IMR-90 (cell line): ENCODE measurements at regions not wholly inside any gene's neighbourhood (a gene's known extent, or its start where the extent isn't known, plus 50 kb on each side); places are given as distances from the start of the nearest gene placed in this dataset.

ENCODE experiments used
- ATAC-seq: fragments of 200-7000 bp; cut with Tn5 transposase; 2 replicates; pipeline ENCODE4 v1.9.1; 2020; ENCODE audit warnings: low read depth, mild to moderate bottlenecking, moderate library complexity
- BruUV-seq: library from RNA; stranded (reverse); fragments of 400-500 nt; replicated peaks from 2 replicates; lab custom pipeline; 2021; lab: Mats Ljungman, UMichigan
- CTCF ChIA-PET: fragments of 300-600 bp; formaldehyde crosslinking; extraction: SDS; loops from one replicate; lab custom pipeline; 2021; ENCODE audit warnings: antibody characterized with exemption; lab: Yijun Ruan, JAX
- POLR2A ChIA-PET: fragments of 300-600 bp; sonication (Branson Sonifier 250); formaldehyde crosslinking; loops from one replicate; lab custom pipeline; 2022; ENCODE audit warnings: antibody characterized with exemption; ENCODE audit not compliant: unreplicated experiment; lab: Charles Lee
- DNase-seq: peaks from one replicate; pipeline ENCODE4 v3.0.0; 2013
- H2AFZ ChIP-seq: replicated peaks from 2 replicates; pipeline ENCODE3; 2013; ENCODE audit warnings: low read length, mild to moderate bottlenecking; ENCODE audit not compliant: poor library complexity
- H2AK5ac ChIP-seq: 2 replicates; pipeline ENCODE4 v1.6.1; 2013; ENCODE audit warnings: low read depth, low read length, inconsistent platforms
- H2AK9ac ChIP-seq: replicated peaks from 2 replicates; pipeline ENCODE3; 2013; ENCODE audit warnings: mild to moderate bottlenecking, low read depth, low read length, moderate library complexity; ENCODE audit not compliant: poor library complexity
- H2BK120ac ChIP-seq: 2 replicates; pipeline ENCODE4 v1.6.1; 2013; ENCODE audit warnings: low read depth, low read length, inconsistent platforms
- H2BK15ac ChIP-seq: 3 replicates; pipeline ENCODE4 v1.6.1; 2013; ENCODE audit warnings: low read depth, low read length, inconsistent platforms
- H2BK20ac ChIP-seq: 2 replicates; pipeline ENCODE4 v1.6.1; 2013; ENCODE audit warnings: low read depth, mild to moderate bottlenecking, inconsistent platforms, low read length, moderate library complexity
- H2BK5ac ChIP-seq: 2 replicates; pipeline ENCODE4 v1.6.1; 2013; ENCODE audit warnings: mild to moderate bottlenecking, low read depth, low read length, inconsistent platforms; ENCODE audit not compliant: poor library complexity, severe bottlenecking
- H3K14ac ChIP-seq: replicated peaks from 2 replicates; pipeline ENCODE4 v1.6.1; 2013; ENCODE audit warnings: low read depth, low read length, inconsistent platforms
- H3K18ac ChIP-seq: 2 replicates; pipeline ENCODE4 v1.6.1; 2013; ENCODE audit warnings: low read depth, low read length, control low read depth
- H3K23ac ChIP-seq: 2 replicates; pipeline ENCODE4 v1.6.1; 2013; ENCODE audit warnings: low read depth, low read length, inconsistent platforms
- H3K27ac ChIP-seq: 2 replicates; pipeline ENCODE4 v1.5.1; 2013; ENCODE audit warnings: mild to moderate bottlenecking, control low read depth, low read length; ENCODE audit not compliant: insufficient read depth
- H3K27me3 ChIP-seq: 2 replicates; pipeline ENCODE4 v1.6.1; 2013; ENCODE audit warnings: low read length; ENCODE audit not compliant: control insufficient read depth, insufficient read depth
- H3K36me3 ChIP-seq: 2 replicates; pipeline ENCODE4 v1.6.1; 2013; ENCODE audit warnings: low read length, mixed read lengths; ENCODE audit not compliant: control insufficient read depth, insufficient read depth
- H3K4ac ChIP-seq: 2 replicates; pipeline ENCODE4 v1.6.1; 2013; ENCODE audit warnings: low read depth, low read length, inconsistent platforms
- H3K4me1 ChIP-seq: 2 replicates; pipeline ENCODE4 v1.6.1; 2013; ENCODE audit warnings: low read length, mixed read lengths; ENCODE audit not compliant: control insufficient read depth, insufficient read depth
- H3K4me2 ChIP-seq: 2 replicates; pipeline ENCODE4 v1.6.1; 2013; ENCODE audit warnings: low read depth, mild to moderate bottlenecking, control low read depth, low read length, moderate library complexity
- H3K4me3 ChIP-seq: 2 replicates; pipeline ENCODE4 v1.5.1; 2013; ENCODE audit warnings: low read depth, mild to moderate bottlenecking, control low read depth, low read length, moderate library complexity; ENCODE audit not compliant: insufficient read depth
- H3K56ac ChIP-seq: 2 replicates; pipeline ENCODE4 v1.6.1; 2013; ENCODE audit warnings: low read length, inconsistent platforms; ENCODE audit not compliant: insufficient read depth; ENCODE audit errors: extremely low read depth
- H3K79me1 ChIP-seq, 2 experiments: 2 replicates each; pipeline ENCODE4 v1.6.1; 2013; ENCODE audit warnings: low read length in 2 of 2, inconsistent platforms in 1 of 2, low read depth in 1 of 2
- H3K9ac ChIP-seq: 2 replicates; pipeline ENCODE4 v1.6.1; 2013; ENCODE audit warnings: low read depth, low read length, control low read depth
- H3K9me1 ChIP-seq: 2 replicates; pipeline ENCODE4 v1.6.1; 2013; ENCODE audit warnings: low read length, inconsistent platforms; ENCODE audit not compliant: insufficient read depth
- H3K9me3 ChIP-seq: 2 replicates; pipeline ENCODE4 v1.6.1; 2013; ENCODE audit warnings: low read length; ENCODE audit not compliant: control insufficient read depth, insufficient read depth
- H4K20me1 ChIP-seq: 2 replicates; pipeline ENCODE4 v1.6.1; 2013; ENCODE audit warnings: low read length, inconsistent platforms; ENCODE audit not compliant: insufficient read depth
- H4K5ac ChIP-seq: 2 replicates; pipeline ENCODE4 v1.6.1; 2013; ENCODE audit warnings: mild to moderate bottlenecking, low read depth, low read length, control low read depth
- H4K8ac ChIP-seq, 2 experiments: 2 replicates each; pipeline ENCODE4 v1.6.1; 2013; ENCODE audit warnings: low read depth in 2 of 2, low read length in 2 of 2, control low read depth in 1 of 2, inconsistent platforms in 1 of 2
- H4K91ac ChIP-seq: 2 replicates; pipeline ENCODE4 v1.6.1; 2013; ENCODE audit warnings: low read depth, low read length, inconsistent platforms; ENCODE audit not compliant: insufficient read depth
- BHLHE40 ChIP-seq: fragments of 150-350 bp; IDR thresholded peaks from 2 replicates; pipeline ENCODE4 v1.6.1; 2016; ENCODE audit warnings: mild to moderate bottlenecking, low read depth, low read length
- MAFK ChIP-seq: IDR thresholded peaks from 2 replicates; pipeline ENCODE4 v1.6.1; 2012; ENCODE audit warnings: low read depth, low read length, improper control_type of control experiment
- MAZ ChIP-seq: IDR thresholded peaks from 2 replicates; pipeline ENCODE4 v1.6.1; 2012; ENCODE audit warnings: low read depth, mild to moderate bottlenecking, low read length, improper control_type of control experiment, moderate library complexity, borderline replicate concordance
- NFE2L2 ChIP-seq: fragments of 150-350 bp; IDR thresholded peaks from 2 replicates; pipeline ENCODE4 v1.6.1; 2016; ENCODE audit warnings: low read depth, mild to moderate bottlenecking, low read length
- RCOR1 ChIP-seq: IDR thresholded peaks from 2 replicates; pipeline ENCODE4 v1.6.1; 2012; ENCODE audit warnings: mild to moderate bottlenecking, low read length, improper control_type of control experiment; ENCODE audit not compliant: insufficient replicate concordance
- dilution Hi-C: fragments of 300-500 bp; cut with HindIII; formaldehyde crosslinking; loops from one replicate; pipeline ENCODE4 v1.14.3; 2018; ENCODE audit warnings: low sequenced_read_pairs; ENCODE audit not compliant: unreplicated experiment
- in situ Hi-C: fragments of 300-500 bp; cut with MboI; formaldehyde crosslinking; loops from 3 replicates; pipeline ENCODE4 v1.14.3; 2019; ENCODE audit warnings: low sequenced_read_pairs, inconsistent platforms, mixed read lengths
- intact Hi-C: fragments of 100-400 bp; cut with micrococcal nuclease; formaldehyde crosslinking; loops from 2 replicates; pipeline ENCODE4 v1.10.0; 2022
- TF ChIP-seq, protein P1 (sequence below): fragments of 150-350 bp; IDR thresholded peaks from 2 replicates; pipeline ENCODE4 v1.6.1; 2016; ENCODE audit warnings: low read depth, mild to moderate bottlenecking, low read length, moderate library complexity, borderline replicate concordance
- TF ChIP-seq, protein P2 (sequence below): fragments of 150-350 bp; IDR thresholded peaks from 2 replicates; pipeline ENCODE4 v1.6.1; 2017; ENCODE audit warnings: mild to moderate bottlenecking, antibody characterized with exemption, low read length, low read depth

DNA sequence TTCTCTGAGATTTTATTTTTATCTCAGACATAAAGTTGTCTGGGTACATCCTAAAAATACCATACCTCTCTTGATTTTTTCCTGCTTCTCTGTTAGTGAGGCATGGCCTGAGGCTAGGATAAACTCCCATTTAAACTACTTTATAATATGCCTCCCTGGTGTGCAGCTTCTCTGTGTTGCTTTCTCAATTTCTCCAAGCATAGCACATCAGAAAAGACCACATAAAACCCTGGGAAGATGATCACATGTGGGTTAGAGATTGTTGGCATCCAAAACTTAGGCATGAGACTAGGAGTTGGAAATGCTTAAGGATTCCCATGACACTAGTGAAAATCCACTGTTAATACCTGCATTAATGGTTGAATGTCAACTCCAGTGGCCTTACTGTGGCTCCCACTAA is 254.6 kb downstream of the RND3 start:
- Histone ChIP-seq H2AFZ (peak overlapping the region; percentile 34), H2AK9ac (no peak overlapping the region), H3K36me3 (no peaks in the 10 kb centered on the region), H2AK5ac (peak overlapping the region; percentile 31), H3K14ac (peak overlapping the region; percentile 35; the same call in 1 of the 2 replicates), H4K5ac (no peak overlapping the region), H2BK5ac (no peak overlapping the region), H3K4me2 (no peak overlapping the region), H3K9ac (no peak overlapping the region), H3K23ac (no peak overlapping the region), H2BK120ac (no peak overlapping the region; the same call in 1 of the 2 replicates), H3K9me1 (no peaks in the 10 kb centered on the region; the same call in 1 of the 2 replicates), H3K79me1 (no peaks in the 10 kb centered on the region), H2BK15ac (peak overlapping the region; percentile 83), H3K18ac (peak overlapping the region; percentile 50; the same call in 1 of the 2 replicates), H4K20me1 (no peaks in the 10 kb centered on the region), H3K56ac (no peak overlapping the region), H3K4me3 (no peak overlapping the region), H2BK20ac (peak overlapping the region; percentile 44; the same call in 1 of the 2 replicates), H3K27me3 (no peaks in the 10 kb centered on the region), H4K91ac (peak overlapping the region; percentile 19; the same call in 1 of the 2 replicates), H3K9me3 (no peaks in the 10 kb centered on the region), H3K4ac (peak overlapping the region; percentile 72), H3K4me1 (peaks cover 6% of the 10 kb centered on the region), H3K27ac (no peak overlapping the region), H4K8ac (no peak overlapping the region)
- BruUV-seq, result no TSS peak
- intact Hi-C loops (loop anchor here (5.0 kb wide), 1 partner anchor 106 kb away; no protein-coding TSS in a partner anchor), in situ Hi-C loops (no loop called here), dilution Hi-C loops (no loop called here)
- CTCF ChIA-PET, result no interaction called here
- no peak for DNase-seq
- no peak for TF ChIP-seq BHLHE40
- TF ChIP-seq, protein P1, sequence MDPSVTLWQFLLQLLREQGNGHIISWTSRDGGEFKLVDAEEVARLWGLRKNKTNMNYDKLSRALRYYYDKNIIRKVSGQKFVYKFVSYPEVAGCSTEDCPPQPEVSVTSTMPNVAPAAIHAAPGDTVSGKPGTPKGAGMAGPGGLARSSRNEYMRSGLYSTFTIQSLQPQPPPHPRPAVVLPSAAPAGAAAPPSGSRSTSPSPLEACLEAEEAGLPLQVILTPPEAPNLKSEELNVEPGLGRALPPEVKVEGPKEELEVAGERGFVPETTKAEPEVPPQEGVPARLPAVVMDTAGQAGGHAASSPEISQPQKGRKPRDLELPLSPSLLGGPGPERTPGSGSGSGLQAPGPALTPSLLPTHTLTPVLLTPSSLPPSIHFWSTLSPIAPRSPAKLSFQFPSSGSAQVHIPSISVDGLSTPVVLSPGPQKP, result no peak
- TF ChIP-seq MAZ, result no peak
- no peak for TF ChIP-seq NFE2L2
- no peak for TF ChIP-seq RCOR1
- no peak for TF ChIP-seq MAFK
- TF ChIP-seq, protein P2, sequence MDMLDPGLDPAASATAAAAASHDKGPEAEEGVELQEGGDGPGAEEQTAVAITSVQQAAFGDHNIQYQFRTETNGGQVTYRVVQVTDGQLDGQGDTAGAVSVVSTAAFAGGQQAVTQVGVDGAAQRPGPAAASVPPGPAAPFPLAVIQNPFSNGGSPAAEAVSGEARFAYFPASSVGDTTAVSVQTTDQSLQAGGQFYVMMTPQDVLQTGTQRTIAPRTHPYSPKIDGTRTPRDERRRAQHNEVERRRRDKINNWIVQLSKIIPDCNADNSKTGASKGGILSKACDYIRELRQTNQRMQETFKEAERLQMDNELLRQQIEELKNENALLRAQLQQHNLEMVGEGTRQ, result no peak
- POLR2A ChIA-PET, result no interaction called here
- no peak for ATAC-seq
